ENCODE measurements at regions not wholly inside any gene's neighbourhood (a gene's known extent, or its start where the extent isn't known, plus 50 kb on each side); places are given as distances from the start of the nearest gene placed in this dataset.

- DNase-seq (ENCODE audit: unreplicated experiment): no peak
- Mint-ChIP-seq H3K4me1 (ENCODE audit: insufficient read depth, unreplicated experiment) (no peaks in the 10 kb centered on the region), H3K27me3 (ENCODE audit: insufficient read depth, unreplicated experiment) (peaks cover 14% of the 10 kb centered on the region), H3K9me3 (ENCODE audit: unreplicated experiment) (no peaks in the 10 kb centered on the region), H3K4me3 (ENCODE audit: unreplicated experiment) (no peak overlapping the region), H3K36me3 (ENCODE audit: insufficient read depth, unreplicated experiment) (no peaks in the 10 kb centered on the region), H3K27ac (ENCODE audit: low read depth, unreplicated experiment) (no peak overlapping the region)
- intact Hi-C loops (cut with micrococcal nuclease): no loop called here
- BruUV-seq (replicated peaks): no TSS peak
- ChIA-PET POLR2A (no interaction called here), CTCF (no interaction called here)
- TF ChIP-seq, protein P1, sequence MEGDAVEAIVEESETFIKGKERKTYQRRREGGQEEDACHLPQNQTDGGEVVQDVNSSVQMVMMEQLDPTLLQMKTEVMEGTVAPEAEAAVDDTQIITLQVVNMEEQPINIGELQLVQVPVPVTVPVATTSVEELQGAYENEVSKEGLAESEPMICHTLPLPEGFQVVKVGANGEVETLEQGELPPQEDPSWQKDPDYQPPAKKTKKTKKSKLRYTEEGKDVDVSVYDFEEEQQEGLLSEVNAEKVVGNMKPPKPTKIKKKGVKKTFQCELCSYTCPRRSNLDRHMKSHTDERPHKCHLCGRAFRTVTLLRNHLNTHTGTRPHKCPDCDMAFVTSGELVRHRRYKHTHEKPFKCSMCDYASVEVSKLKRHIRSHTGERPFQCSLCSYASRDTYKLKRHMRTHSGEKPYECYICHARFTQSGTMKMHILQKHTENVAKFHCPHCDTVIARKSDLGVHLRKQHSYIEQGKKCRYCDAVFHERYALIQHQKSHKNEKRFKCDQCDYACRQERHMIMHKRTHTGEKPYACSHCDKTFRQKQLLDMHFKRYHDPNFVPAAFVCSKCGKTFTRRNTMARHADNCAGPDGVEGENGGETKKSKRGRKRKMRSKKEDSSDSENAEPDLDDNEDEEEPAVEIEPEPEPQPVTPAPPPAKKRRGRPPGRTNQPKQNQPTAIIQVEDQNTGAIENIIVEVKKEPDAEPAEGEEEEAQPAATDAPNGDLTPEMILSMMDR (IDR thresholded peaks at IDR 0.05; ENCODE audit: unreplicated experiment): no peak
Observed at GRCh38 chr4:116878280-116878679, 207.1 kb downstream of the TRAM1L1 start.

GRCh38 chr4:116877069-116877468 lies 208.3 kb downstream of the TRAM1L1 start:
- intact Hi-C loops (cut with micrococcal nuclease): no loop called here
- no peak for DNase-seq (ENCODE audit: unreplicated experiment)
- ChIA-PET CTCF (no interaction called here), POLR2A (no interaction called here)
- BruUV-seq (replicated peaks): no TSS peak
- TF ChIP-seq, protein P1 (IDR thresholded peaks at IDR 0.05; ENCODE audit: unreplicated experiment): no peak
- Mint-ChIP-seq H3K9me3 (ENCODE audit: unreplicated experiment) (no peaks in the 10 kb centered on the region), H3K36me3 (ENCODE audit: insufficient read depth, unreplicated experiment) (no peaks in the 10 kb centered on the region), H3K27ac (ENCODE audit: low read depth, unreplicated experiment) (no peak overlapping the region), H3K27me3 (ENCODE audit: insufficient read depth, unreplicated experiment) (peaks cover 22% of the 10 kb centered on the region), H3K4me3 (ENCODE audit: unreplicated experiment) (no peak overlapping the region), H3K4me1 (ENCODE audit: insufficient read depth, unreplicated experiment) (no peaks in the 10 kb centered on the region)

- intact Hi-C loops (cut with micrococcal nuclease): no loop called here
- CTCF ChIA-PET: no interaction called here
- POLR2A ChIA-PET: interaction anchor here (0.7 kb wide), 1 partner anchor 1297 kb away, joined by 3 read pairs; no protein-coding TSS in a partner anchor
- BruUV-seq (replicated peaks): no TSS peak
- Mint-ChIP-seq H3K4me1 (ENCODE audit: insufficient read depth, unreplicated experiment) (no peaks in the 10 kb centered on the region), H3K36me3 (ENCODE audit: insufficient read depth, unreplicated experiment) (no peaks in the 10 kb centered on the region), H3K27ac (ENCODE audit: low read depth, unreplicated experiment) (no peak overlapping the region), H3K9me3 (ENCODE audit: unreplicated experiment) (no peaks in the 10 kb centered on the region), H3K4me3 (ENCODE audit: unreplicated experiment) (no peak overlapping the region), H3K27me3 (ENCODE audit: insufficient read depth, unreplicated experiment) (peaks cover 22% of the 10 kb centered on the region)
- no peak for DNase-seq (ENCODE audit: unreplicated experiment)
- TF ChIP-seq, protein P1 (IDR thresholded peaks at IDR 0.05; ENCODE audit: unreplicated experiment): no peak
Observed at GRCh38 chr4:116872941-116873340, 212.4 kb downstream of the TRAM1L1 start.

GRCh38 chr4:116872308-116872707 lies 213.1 kb downstream of the TRAM1L1 start:
- CTCF ChIA-PET: no interaction called here
- Mint-ChIP-seq H3K36me3 (ENCODE audit: insufficient read depth, unreplicated experiment) (no peaks in the 10 kb centered on the region), H3K27me3 (ENCODE audit: insufficient read depth, unreplicated experiment) (peaks cover 22% of the 10 kb centered on the region), H3K4me3 (ENCODE audit: unreplicated experiment) (no peak overlapping the region), H3K9me3 (ENCODE audit: unreplicated experiment) (no peaks in the 10 kb centered on the region), H3K27ac (ENCODE audit: low read depth, unreplicated experiment) (no peak overlapping the region), H3K4me1 (ENCODE audit: insufficient read depth, unreplicated experiment) (no peaks in the 10 kb centered on the region)
- intact Hi-C loops (cut with micrococcal nuclease): no loop called here
- no TSS peak for BruUV-seq (replicated peaks)
- no peak for DNase-seq (ENCODE audit: unreplicated experiment)
- TF ChIP-seq, protein P1 (IDR thresholded peaks at IDR 0.05; ENCODE audit: unreplicated experiment): no peak
- POLR2A ChIA-PET: no interaction called here
